Astrocyte (in vitro differentiated cells and primary cell): ENCODE measurements at regions not wholly inside any gene's neighbourhood (a gene's known extent, or its start where the extent isn't known, plus 50 kb on each side); places are given as distances from the start of the nearest gene placed in this dataset.
A peak's percentile ranks its signal among the peaks of the same experiment; 100 is the strongest.

Experiments
- DNase-seq: peaks from one replicate; pipeline ENCODE4 v3.0.0-alpha.2; 2010; ENCODE audit warnings: low read depth
- FAIRE-seq: peaks from 2 replicates; lab custom pipeline; 2011; peaks lifted over from hg19 to GRCh38; lab: Jason Lieb, UNC
- H2AFZ ChIP-seq: 2 replicates; pipeline ENCODE4 v1.6.0; 2012; ENCODE audit warnings: low read depth, low read length, inconsistent platforms
- H3K27ac ChIP-seq: 2 replicates; pipeline ENCODE4 v1.5.1; 2011; ENCODE audit warnings: low read depth, low read length, inconsistent platforms
- H3K27me3 ChIP-seq: 2 replicates; pipeline ENCODE4 v1.6.0; 2011; ENCODE audit warnings: low read length, inconsistent platforms; ENCODE audit not compliant: insufficient read depth
- H3K36me3 ChIP-seq: 2 replicates; pipeline ENCODE4 v1.5.1; 2011; ENCODE audit warnings: low read length, inconsistent platforms; ENCODE audit not compliant: insufficient read depth
- H3K4me1 ChIP-seq: 2 replicates; pipeline ENCODE4 v1.5.1; 2011; ENCODE audit warnings: low read length, inconsistent platforms; ENCODE audit not compliant: insufficient read depth
- H3K4me2 ChIP-seq: 2 replicates; pipeline ENCODE4 v1.6.0; 2012; ENCODE audit warnings: low read length, inconsistent platforms
- H3K4me3 ChIP-seq: 2 replicates; pipeline ENCODE4 v1.5.1; 2011; ENCODE audit warnings: low read depth, mild to moderate bottlenecking, low read length, inconsistent platforms; ENCODE audit not compliant: insufficient read depth
- H3K79me2 ChIP-seq: 2 replicates; pipeline ENCODE4 v1.6.0; 2012; ENCODE audit warnings: mild to moderate bottlenecking, low read length, inconsistent platforms; ENCODE audit not compliant: insufficient read depth
- H3K9ac ChIP-seq: 2 replicates; pipeline ENCODE4 v1.6.0; 2012; ENCODE audit warnings: mild to moderate bottlenecking, low read length, inconsistent platforms
- H3K9me3 ChIP-seq: 2 replicates; pipeline ENCODE4 v1.5.1; 2012; ENCODE audit warnings: low read depth, mild to moderate bottlenecking, low read length, inconsistent platforms; ENCODE audit not compliant: insufficient read depth
- H4K20me1 ChIP-seq: 2 replicates; pipeline ENCODE4 v1.6.0; 2012; ENCODE audit warnings: low read length, inconsistent platforms; ENCODE audit not compliant: insufficient read depth
- H3K27ac Mint-ChIP-seq: one replicate; pipeline ENCODE4 v1.8.0; 2021; ENCODE audit warnings: mild to moderate bottlenecking, mixed read lengths; ENCODE audit not compliant: unreplicated experiment
- H3K27me3 Mint-ChIP-seq: one replicate; pipeline ENCODE4 v1.8.0; 2021; ENCODE audit warnings: low read depth, mixed read lengths; ENCODE audit not compliant: unreplicated experiment
- H3K36me3 Mint-ChIP-seq: one replicate; pipeline ENCODE4 v1.8.0; 2021; ENCODE audit warnings: low read depth, mixed read lengths; ENCODE audit not compliant: unreplicated experiment
- H3K4me1 Mint-ChIP-seq: one replicate; pipeline ENCODE4 v1.8.0; 2021; ENCODE audit warnings: low read depth, mixed read lengths; ENCODE audit not compliant: unreplicated experiment
- H3K4me3 Mint-ChIP-seq: one replicate; pipeline ENCODE4 v1.8.0; 2021; ENCODE audit warnings: mild to moderate bottlenecking, moderate library complexity, mixed read lengths; ENCODE audit not compliant: unreplicated experiment
- H3K9me3 Mint-ChIP-seq: one replicate; pipeline ENCODE4 v1.8.0; 2021; ENCODE audit warnings: mild to moderate bottlenecking, mixed read lengths; ENCODE audit not compliant: unreplicated experiment
- CTCF ChIP-seq: IDR thresholded peaks from 2 replicates; pipeline ENCODE4 v1.5.1; 2011; ENCODE audit warnings: low read depth, mild to moderate bottlenecking, inconsistent platforms, low read length, moderate library complexity; ENCODE audit not compliant: insufficient read depth
- EZH2 ChIP-seq: IDR thresholded peaks from 2 replicates; pipeline ENCODE4 v1.6.1; 2012; ENCODE audit warnings: mild to moderate bottlenecking, low read length, inconsistent platforms; ENCODE audit not compliant: insufficient read depth

- Mint-ChIP-seq H3K4me3 (no peak overlapping the region), H3K36me3 (no peaks in the 10 kb centered on the region), H3K27me3 (no peaks in the 10 kb centered on the region), H3K4me1 (no peaks in the 10 kb centered on the region), H3K27ac (peak overlapping the region; percentile 12), H3K9me3 (peaks cover 2% of the 10 kb centered on the region)
- no peaks in the 10 kb centered on the region for H3K79me2 ChIP-seq
- DNase-seq (no peak), FAIRE-seq (no peak)
- no peak overlapping the region for H3K4me3 ChIP-seq
- no peak overlapping the region for H3K9ac ChIP-seq
- H3K36me3 ChIP-seq = no peaks in the 10 kb centered on the region
- TF ChIP-seq CTCF (no peak), EZH2 (no peak)
- H4K20me1 ChIP-seq = no peaks in the 10 kb centered on the region
- H3K27me3 ChIP-seq = no peaks in the 10 kb centered on the region
- H3K4me2 ChIP-seq = no peak overlapping the region
- H3K9me3 ChIP-seq = no peaks in the 10 kb centered on the region
- H3K4me1 ChIP-seq = no peaks in the 10 kb centered on the region
- no peak overlapping the region for H2AFZ ChIP-seq
- no peak overlapping the region for H3K27ac ChIP-seq
Observed at GRCh38 chrX:6981718-6982406, 165.7 kb upstream of the STS start.

- H3K4me1 Mint-ChIP-seq = no peaks in the 10 kb centered on the region
- FAIRE-seq (no peak), DNase-seq (no peak)
- Histone ChIP-seq H3K36me3 (no peaks in the 10 kb centered on the region), H3K27me3 (no peaks in the 10 kb centered on the region), H4K20me1 (no peaks in the 10 kb centered on the region), H3K27ac (no peak overlapping the region), H3K4me1 (no peaks in the 10 kb centered on the region), H3K4me3 (no peak overlapping the region), H3K4me2 (no peak overlapping the region), H2AFZ (no peak overlapping the region), H3K9me3 (no peaks in the 10 kb centered on the region), H3K79me2 (no peaks in the 10 kb centered on the region), H3K9ac (no peak overlapping the region)
- TF ChIP-seq EZH2 (no peak), CTCF (no peak)
- no peak overlapping the region for H3K4me3 Mint-ChIP-seq
- no peaks in the 10 kb centered on the region for H3K27me3 Mint-ChIP-seq
- no peak overlapping the region for H3K27ac Mint-ChIP-seq
- no peaks in the 10 kb centered on the region for H3K36me3 Mint-ChIP-seq
- H3K9me3 Mint-ChIP-seq = peaks cover 2% of the 10 kb centered on the region
Observed at GRCh38 chrX:6980981-6981380, 166.5 kb upstream of the STS start.

- no peak overlapping the region for H3K9ac ChIP-seq
- H3K4me3 Mint-ChIP-seq = peak overlapping the region; percentile 62
- peak overlapping the region; percentile 87 for H3K27ac Mint-ChIP-seq
- no peaks in the 10 kb centered on the region for H3K79me2 ChIP-seq
- FAIRE-seq (peak; percentile 72), DNase-seq (peak; percentile 2)
- H3K4me3 ChIP-seq = no peak overlapping the region
- H3K9me3 ChIP-seq = no peaks in the 10 kb centered on the region
- no peaks in the 10 kb centered on the region for H3K36me3 ChIP-seq
- TF ChIP-seq CTCF (no peak), EZH2 (no peak)
- H2AFZ ChIP-seq = no peak overlapping the region
- H3K4me1 Mint-ChIP-seq = peaks cover 14% of the 10 kb centered on the region
- H3K4me2 ChIP-seq = peak overlapping the region; percentile 54
- H3K27ac ChIP-seq = no peak overlapping the region
- H3K27me3 ChIP-seq = no peaks in the 10 kb centered on the region
- H3K4me1 ChIP-seq = peaks cover 7% of the 10 kb centered on the region
- peaks cover 3% of the 10 kb centered on the region for H3K9me3 Mint-ChIP-seq
- no peaks in the 10 kb centered on the region for H3K36me3 Mint-ChIP-seq
- H4K20me1 ChIP-seq = no peaks in the 10 kb centered on the region
- H3K27me3 Mint-ChIP-seq = no peaks in the 10 kb centered on the region
Observed at GRCh38 chrX:6968231-6968630, 179.3 kb upstream of the STS start.
